LNCAP (cell line): ENCODE measurements at regions not wholly inside any gene's neighbourhood (a gene's known extent, or its start where the extent isn't known, plus 50 kb on each side); places are given as distances from the start of the nearest gene placed in this dataset.

Source experiments
- CTCF ChIP-seq: fragments of 450-650 bp; IDR thresholded peaks from 2 replicates; pipeline ENCODE4 v1.5.1; 2017; ENCODE audit warnings: mild to moderate bottlenecking

- no peak for TF ChIP-seq CTCF
These were observed 618.8 kb downstream of the FGF9 start for GRCh38 chr13:22289711-22290110.

GRCh38 chr13:22298530-22298929, 627.7 kb downstream of the FGF9 start:
- TF ChIP-seq CTCF, result no peak

GRCh38 chr13:22311734-22312404, 641.0 kb downstream of the FGF9 start:
- TF ChIP-seq CTCF, result no peak

GRCh38 chr13:22312405-22312803, 641.5 kb downstream of the FGF9 start:
- no peak for TF ChIP-seq CTCF

- no peak for TF ChIP-seq CTCF
These were observed 645.7 kb downstream of the FGF9 start for GRCh38 chr13:22316494-22317025.

- no peak for TF ChIP-seq CTCF
These were observed 650.1 kb downstream of the FGF9 start for GRCh38 chr13:22320991-22321390.

GRCh38 chr13:22325761-22326160, 654.9 kb downstream of the FGF9 start:
- TF ChIP-seq CTCF, result no peak

GRCh38 chr13:22332416-22332815, 661.5 kb downstream of the FGF9 start:
- TF ChIP-seq CTCF, result no peak
